DOHH2 (cell line): ENCODE measurements at regions not wholly inside any gene's neighbourhood (a gene's known extent, or its start where the extent isn't known, plus 50 kb on each side); places are given as distances from the start of the nearest gene placed in this dataset.

ENCODE experiments used
- H3F3A ChIP-seq: fragments of 200-600 bp; sonication (generic), shearing (Covaris generic); 2 replicates; pipeline ENCODE4 v1.6.0; 2016; ENCODE audit warnings: antibody characterized with exemption, mild to moderate bottlenecking; ENCODE audit not compliant: control insufficient read depth, insufficient read depth
- H3K27ac ChIP-seq: fragments of 200-600 bp; sonication (generic); 2 replicates; pipeline ENCODE4 v1.5.1; 2014; ENCODE audit warnings: low read depth, mild to moderate bottlenecking, low read length, moderate library complexity
- H3K27me3 ChIP-seq: fragments of 200-600 bp; sonication (generic); 2 replicates; pipeline ENCODE4 v1.6.1; 2014; ENCODE audit warnings: mild to moderate bottlenecking, low read length, mixed read lengths; ENCODE audit not compliant: control insufficient read depth
- H3K36me3 ChIP-seq: fragments of 200-600 bp; sonication (generic); 2 replicates; pipeline ENCODE4 v1.6.1; 2014; ENCODE audit warnings: mild to moderate bottlenecking, low read length, moderate library complexity, mixed read lengths; ENCODE audit not compliant: control insufficient read depth
- H3K4me1 ChIP-seq: fragments of 200-600 bp; sonication (generic); 2 replicates; pipeline ENCODE4 v1.6.1; 2014; ENCODE audit warnings: mild to moderate bottlenecking, low read length, mixed read lengths; ENCODE audit not compliant: control insufficient read depth
- H3K4me2 ChIP-seq: fragments of 200-600 bp; sonication (generic); 2 replicates; pipeline ENCODE4 v1.6.0; 2014; ENCODE audit warnings: mild to moderate bottlenecking, low read length, moderate library complexity
- H3K4me3 ChIP-seq: fragments of 200-600 bp; sonication (generic); 2 replicates; pipeline ENCODE4 v1.5.1; 2014; ENCODE audit warnings: mild to moderate bottlenecking, low read length, mixed read lengths
- H3K79me2 ChIP-seq: fragments of 200-600 bp; sonication (generic); 2 replicates; pipeline ENCODE4 v1.6.1; 2014; ENCODE audit warnings: mild to moderate bottlenecking, low read length, mixed read lengths; ENCODE audit not compliant: control insufficient read depth
- H3K9me2 ChIP-seq: fragments of 200-600 bp; sonication (generic); replicated peaks from 2 replicates; pipeline ENCODE4 v1.6.1; 2014; ENCODE audit warnings: mild to moderate bottlenecking, low read length, mixed read lengths; ENCODE audit not compliant: control insufficient read depth
- H3K9me3 ChIP-seq: fragments of 200-600 bp; sonication (generic); 2 replicates; pipeline ENCODE4 v1.6.1; 2014; ENCODE audit warnings: antibody characterized with exemption, low read length, mixed read lengths; ENCODE audit not compliant: control insufficient read depth, insufficient read depth
- H4K20me1 ChIP-seq: fragments of 200-600 bp; sonication (generic); 2 replicates; pipeline ENCODE4 v1.6.0; 2014; ENCODE audit warnings: low read depth, mild to moderate bottlenecking, antibody characterized with exemption, low read length, moderate library complexity; ENCODE audit not compliant: control insufficient read depth, insufficient read depth
- EZH2phosphoT487 ChIP-seq: fragments of 200-600 bp; sonication (generic); IDR thresholded peaks from 2 replicates; pipeline ENCODE4 v1.6.1; 2017; ENCODE audit warnings: borderline replicate concordance, mild to moderate bottlenecking, antibody characterized with exemption, low read length, moderate library complexity, mixed read lengths
- TF ChIP-seq, protein P1 (sequence below): fragments of 200-600 bp; sonication (generic); IDR thresholded peaks from one replicate; pipeline ENCODE4 v1.5.1; 2014; ENCODE audit warnings: antibody characterized with exemption, mild to moderate bottlenecking, low read depth, low read length; ENCODE audit not compliant: poor library complexity, severe bottlenecking

GRCh38 chr1:87730274-87731216, 401.9 kb downstream of the LMO4 start:
- H3K9me3 ChIP-seq = no peaks in the 10 kb centered on the region
- H3K36me3 ChIP-seq = no peaks in the 10 kb centered on the region
- no peaks in the 10 kb centered on the region for H3K27me3 ChIP-seq
- TF ChIP-seq, protein P1, sequence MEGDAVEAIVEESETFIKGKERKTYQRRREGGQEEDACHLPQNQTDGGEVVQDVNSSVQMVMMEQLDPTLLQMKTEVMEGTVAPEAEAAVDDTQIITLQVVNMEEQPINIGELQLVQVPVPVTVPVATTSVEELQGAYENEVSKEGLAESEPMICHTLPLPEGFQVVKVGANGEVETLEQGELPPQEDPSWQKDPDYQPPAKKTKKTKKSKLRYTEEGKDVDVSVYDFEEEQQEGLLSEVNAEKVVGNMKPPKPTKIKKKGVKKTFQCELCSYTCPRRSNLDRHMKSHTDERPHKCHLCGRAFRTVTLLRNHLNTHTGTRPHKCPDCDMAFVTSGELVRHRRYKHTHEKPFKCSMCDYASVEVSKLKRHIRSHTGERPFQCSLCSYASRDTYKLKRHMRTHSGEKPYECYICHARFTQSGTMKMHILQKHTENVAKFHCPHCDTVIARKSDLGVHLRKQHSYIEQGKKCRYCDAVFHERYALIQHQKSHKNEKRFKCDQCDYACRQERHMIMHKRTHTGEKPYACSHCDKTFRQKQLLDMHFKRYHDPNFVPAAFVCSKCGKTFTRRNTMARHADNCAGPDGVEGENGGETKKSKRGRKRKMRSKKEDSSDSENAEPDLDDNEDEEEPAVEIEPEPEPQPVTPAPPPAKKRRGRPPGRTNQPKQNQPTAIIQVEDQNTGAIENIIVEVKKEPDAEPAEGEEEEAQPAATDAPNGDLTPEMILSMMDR = no peak
- TF ChIP-seq EZH2phosphoT487 = no peak
- no peaks in the 10 kb centered on the region for H3K4me1 ChIP-seq
- no peak overlapping the region for H3K4me2 ChIP-seq
- H3K9me2 ChIP-seq = no peaks in the 10 kb centered on the region
- H3K27ac ChIP-seq = no peak overlapping the region
- H3K4me3 ChIP-seq = no peak overlapping the region
- H3K79me2 ChIP-seq = no peaks in the 10 kb centered on the region
- no peaks in the 10 kb centered on the region for H4K20me1 ChIP-seq
- no peaks in the 10 kb centered on the region for H3F3A ChIP-seq

DNA sequence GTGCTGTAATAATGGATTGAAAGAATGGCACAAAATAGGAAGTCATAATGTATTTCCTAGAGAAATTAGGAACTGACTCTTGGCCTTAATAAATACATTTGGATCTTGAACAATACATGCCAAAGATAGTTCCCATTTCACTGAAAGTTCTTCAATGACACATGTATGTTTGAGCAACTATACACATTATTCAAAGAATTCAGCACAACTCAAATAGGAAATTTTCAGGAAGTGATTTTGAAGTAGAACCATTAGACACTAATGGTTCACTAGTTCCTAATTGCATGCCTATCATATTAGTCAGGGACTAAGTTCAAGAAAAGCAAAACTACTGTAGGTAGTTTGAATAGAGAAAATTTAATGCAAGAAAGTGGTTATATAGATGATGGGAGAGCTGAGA, 404.7 kb downstream of the LMO4 start:
- Histone ChIP-seq H3K4me3 (no peak overlapping the region), H3K27ac (no peak overlapping the region), H3K36me3 (no peaks in the 10 kb centered on the region), H3K27me3 (no peaks in the 10 kb centered on the region), H3K79me2 (no peaks in the 10 kb centered on the region), H3K9me2 (no peaks in the 10 kb centered on the region), H4K20me1 (no peaks in the 10 kb centered on the region), H3K4me2 (no peak overlapping the region), H3F3A (no peaks in the 10 kb centered on the region), H3K9me3 (no peaks in the 10 kb centered on the region), H3K4me1 (no peaks in the 10 kb centered on the region)
- TF ChIP-seq, protein P1 = no peak
- TF ChIP-seq EZH2phosphoT487 = no peak

DNA sequence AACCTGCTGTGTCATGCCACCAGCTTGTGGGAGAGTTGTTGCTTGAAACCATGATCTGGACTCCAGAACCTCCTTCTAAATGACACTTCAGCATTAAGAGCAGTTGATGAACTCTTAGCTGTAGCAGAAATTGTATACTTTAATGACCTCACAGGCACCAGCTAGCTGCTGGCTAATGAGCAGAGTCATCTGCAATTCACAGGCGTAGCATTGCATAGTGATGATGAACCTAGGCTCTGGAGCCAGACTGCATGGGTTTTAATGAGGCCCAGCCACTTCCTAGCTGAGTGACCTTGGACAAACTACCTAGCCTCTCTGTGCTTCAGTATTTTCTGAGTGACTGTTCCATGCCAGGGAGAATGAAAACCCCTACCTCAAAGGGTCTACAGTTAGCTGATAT, 407.1 kb downstream of the LMO4 start:
- no peaks in the 10 kb centered on the region for H3K27me3 ChIP-seq

More for the DNA sequence above, 407.1 kb downstream of the LMO4 start:
- H3K4me3 ChIP-seq = no peak overlapping the region
- no peaks in the 10 kb centered on the region for H3K79me2 ChIP-seq
- H3K4me2 ChIP-seq = no peak overlapping the region
- H3K27ac ChIP-seq = no peak overlapping the region
- no peaks in the 10 kb centered on the region for H4K20me1 ChIP-seq
- H3K9me3 ChIP-seq = no peaks in the 10 kb centered on the region
- no peaks in the 10 kb centered on the region for H3K9me2 ChIP-seq
- no peaks in the 10 kb centered on the region for H3F3A ChIP-seq
- no peaks in the 10 kb centered on the region for H3K36me3 ChIP-seq
- no peaks in the 10 kb centered on the region for H3K4me1 ChIP-seq
- TF ChIP-seq EZH2phosphoT487 = no peak
- TF ChIP-seq, protein P1 = no peak
